SKM-1 treated with dmso at 0.1 percent for 144 hours (cell line): ENCODE measurements at regions not wholly inside any gene's neighbourhood (a gene's known extent, or its start where the extent isn't known, plus 50 kb on each side); places are given as distances from the start of the nearest gene placed in this dataset.
"Not testable (repeated sequence)": the region's sequence is repeated elsewhere in the genome, so short reads cannot be mapped to it uniquely, and the experiment has no call there.

Experiments used
- DNase-seq: peaks from one replicate; lab custom pipeline; 2025; ENCODE audit not compliant: unreplicated experiment; lab: John Stamatoyannopoulos, UW

GRCh38 chr5:103389357-103389756, 130.8 kb downstream of the MACIR start:
- DNase-seq = no peak

- DNase-seq = no peak
Observed at GRCh38 chr5:103385722-103386121, 127.2 kb downstream of the MACIR start.

GRCh38 chr5:103377638-103378037, 119.1 kb downstream of the MACIR start:
- DNase-seq = not testable (repeated sequence)

GRCh38 chr5:103375863-103376591, 117.5 kb downstream of the MACIR start:
- DNase-seq = no peak

- DNase-seq = no peak
Observed at GRCh38 chr5:103375350-103375749, 116.8 kb downstream of the MACIR start.

GRCh38 chr5:103374473-103374963, 116.0 kb downstream of the MACIR start:
- DNase-seq = no peak

- no peak for DNase-seq
Observed at GRCh38 chr5:103373597-103374472, 115.3 kb downstream of the MACIR start.

- DNase-seq = no peak
Observed at GRCh38 chr5:103371046-103371607, 112.6 kb downstream of the MACIR start.

- no peak for DNase-seq
Observed at GRCh38 chr5:103369125-103370120, 110.9 kb downstream of the MACIR start.

- no peak for DNase-seq
Observed at GRCh38 chr5:103367702-103368101, 109.1 kb downstream of the MACIR start.

GRCh38 chr5:103366918-103367549, 108.5 kb downstream of the MACIR start:
- no peak for DNase-seq

- DNase-seq = no peak
Observed at GRCh38 chr5:103364074-103364473, 105.5 kb downstream of the MACIR start.

- DNase-seq = no peak
Observed at GRCh38 chr5:103362211-103362610, 103.6 kb downstream of the MACIR start.

GRCh38 chr5:103360475-103360874, 101.9 kb downstream of the MACIR start:
- no peak for DNase-seq

- DNase-seq = no peak
Observed at GRCh38 chr5:103358305-103358995, 99.9 kb downstream of the MACIR start.

- no peak for DNase-seq
Observed at GRCh38 chr5:103357636-103358035, 99.1 kb downstream of the MACIR start.

- no peak for DNase-seq
Observed at GRCh38 chr5:103356350-103357091, 98.0 kb downstream of the MACIR start.

GRCh38 chr5:103355579-103355978, 97.0 kb downstream of the MACIR start:
- DNase-seq = no peak

- DNase-seq = no peak
Observed at GRCh38 chr5:103354446-103354845, 95.9 kb downstream of the MACIR start.
